K562 (cell line): ENCODE measurements at regions not wholly inside any gene's neighbourhood (a gene's known extent, or its start where the extent isn't known, plus 50 kb on each side); places are given as distances from the start of the nearest gene placed in this dataset.

ENCODE experiments used
- ATAC-seq: fragments of 200-7000 bp; cut with Tn5 transposase; 3 replicates; pipeline ENCODE4 v1.9.1; 2020; ENCODE audit warnings: moderate library complexity
- BruUV-seq: library from RNA; stranded (reverse); fragments of 400-500 nt; replicated peaks from 2 replicates; lab custom pipeline; 2021; lab: Mats Ljungman, UMichigan
- CTCF ChIA-PET: fragments of 300-600 bp; formaldehyde crosslinking; extraction: SDS; loops from one replicate; lab custom pipeline; 2021; ENCODE audit warnings: low intra/inter-chr PET ratio; lab: Yijun Ruan, JAX
- POLR2A ChIA-PET: fragments of 300-600, 350-650 bp; sonication (Branson Sonifier 250); formaldehyde crosslinking; extraction: SDS; loops from one replicate; lab custom pipeline; 2021; ENCODE audit warnings: antibody characterized with exemption, inconsistent platforms; lab: Yijun Ruan, JAX
- DNase-seq, 4 experiments: peaks; one replicate each; pipeline versions ENCODE4 v3.0.0 to v3.0.0-alpha.2; 2011 to 2018; ENCODE audit warnings: low spot score in 3 of 4, mixed read lengths in 3 of 4; ENCODE audit errors: extremely low read depth in 1 of 4
- FAIRE-seq: peaks from 2 replicates; lab custom pipeline; 2011; peaks lifted over from hg19 to GRCh38; lab: Jason Lieb, UNC
- H2AFZ ChIP-seq: 2 replicates; pipeline ENCODE4 v1.6.0; 2011; ENCODE audit warnings: low read depth, low read length, control low read depth, inconsistent platforms
- H3K27ac ChIP-seq: fragments of 200-600 bp; 3 replicates; pipeline ENCODE4 v1.8.0; 2011; ENCODE audit warnings: low read depth, mild to moderate bottlenecking, control low read depth, inconsistent platforms, low read length, moderate library complexity, mixed read lengths; ENCODE audit errors: extremely low read depth
- H3K27me3 ChIP-seq, 2 experiments: fragments of 300-600 bp in 1 of 2; 2 replicates in 1 of 2; 3 replicates in 1 of 2; pipeline versions ENCODE4 v1.6.0 to v1.8.0; 2011; ENCODE audit warnings: inconsistent platforms in 2 of 2, low read length in 2 of 2, mild to moderate bottlenecking in 1 of 2, mixed read lengths in 1 of 2, moderate library complexity in 1 of 2; ENCODE audit not compliant: control insufficient read depth in 2 of 2, insufficient read depth in 2 of 2
- H3K36me3 ChIP-seq: fragments of 300-600 bp; 3 replicates; pipeline ENCODE4 v1.8.0; 2011; ENCODE audit warnings: mild to moderate bottlenecking, low read length, inconsistent platforms; ENCODE audit not compliant: control insufficient read depth, insufficient read depth
- H3K4me1 ChIP-seq, 2 experiments: fragments of 200-600 bp in 1 of 2; replicated peaks in 1 of 2; 2 replicates in 1 of 2; 3 replicates in 1 of 2; pipeline versions ENCODE4 v1.5.1 to v1.8.0; 2011; ENCODE audit warnings: inconsistent platforms in 2 of 2, low read length in 2 of 2, mild to moderate bottlenecking in 1 of 2, mixed read lengths in 1 of 2, moderate library complexity in 1 of 2; ENCODE audit not compliant: control insufficient read depth in 2 of 2, insufficient read depth in 2 of 2
- H3K4me2 ChIP-seq: 2 replicates; pipeline ENCODE4 v1.6.1; 2011; ENCODE audit warnings: low read length, control low read depth, inconsistent platforms, mixed read lengths; ENCODE audit not compliant: insufficient read depth
- H3K4me3 ChIP-seq: fragments of 200-600 bp; sonication (generic), shearing (Covaris generic); 2 replicates; pipeline ENCODE4 v1.5.1; 2016; ENCODE audit warnings: control low read depth, inconsistent platforms
- H3K79me2 ChIP-seq: fragments of 200-600 bp; 3 replicates; pipeline ENCODE4 v1.8.0; 2011; ENCODE audit warnings: low read length, inconsistent platforms; ENCODE audit not compliant: control insufficient read depth, insufficient read depth
- H3K9ac ChIP-seq, 2 experiments: 2 replicates each; pipeline versions ENCODE4 v1.6.0 to v1.6.1; 2011; ENCODE audit warnings: low read depth in 2 of 2, low read length in 2 of 2, control low read depth in 1 of 2, inconsistent platforms in 1 of 2, mild to moderate bottlenecking in 1 of 2, mixed read lengths in 1 of 2; ENCODE audit not compliant: insufficient read depth in 1 of 2
- H3K9me1 ChIP-seq: one replicate; pipeline ENCODE4 v1.6.0; 2011; ENCODE audit warnings: inconsistent platforms, mild to moderate bottlenecking, low read length, moderate library complexity; ENCODE audit not compliant: control insufficient read depth, insufficient read depth
- H3K9me3 ChIP-seq: replicated peaks from 2 replicates; pipeline ENCODE4 v1.5.1; 2011; ENCODE audit warnings: low read depth, low read length, inconsistent platforms; ENCODE audit not compliant: control insufficient read depth, insufficient read depth
- H4K20me1 ChIP-seq: replicated peaks from 2 replicates; pipeline ENCODE4 v1.6.1; 2011; ENCODE audit warnings: low read length, inconsistent platforms, mixed read lengths; ENCODE audit not compliant: control insufficient read depth, insufficient read depth
- BCOR ChIP-seq: fragments of 450-650 bp; IDR thresholded peaks from 2 replicates; pipeline ENCODE4 v1.6.1; 2016
- CBX1 ChIP-seq: sonication (generic); IDR thresholded peaks from 2 replicates; pipeline ENCODE4 v1.6.1; 2016; ENCODE audit warnings: antibody characterized with exemption, low read depth, mild to moderate bottlenecking
- CHD2 ChIP-seq: IDR thresholded peaks from 2 replicates; pipeline ENCODE4 v1.6.1; 2011; ENCODE audit warnings: low read depth, low read length
- FUS ChIP-seq: fragments of 200-400 bp; formaldehyde crosslinking; optimal IDR thresholded peaks from 2 replicates; pipeline ENCODE3; 2017; ENCODE audit warnings: low read depth, low read length
- HNRNPK ChIP-seq: fragments of 200-400 bp; formaldehyde crosslinking; IDR thresholded peaks from one replicate; pipeline ENCODE4 v1.6.1; 2018; ENCODE audit warnings: mild to moderate bottlenecking, low read depth, low read length; ENCODE audit not compliant: poor library complexity, severe bottlenecking
- KDM1A ChIP-seq, 2 experiments: fragments of 450-650 bp; IDR thresholded peaks; 2 replicates each; pipeline ENCODE4 v1.6.1; 2016; ENCODE audit warnings: mild to moderate bottlenecking in 2 of 2
- MEIS2 ChIP-seq: fragments of 450-650 bp; IDR thresholded peaks from 2 replicates; pipeline ENCODE4 v1.6.1; 2014; ENCODE audit warnings: mild to moderate bottlenecking; ENCODE audit not compliant: partially characterized antibody
- PCBP1 ChIP-seq: fragments of 200-400 bp; formaldehyde crosslinking; IDR thresholded peaks from 2 replicates; pipeline ENCODE4 v1.6.1; 2018; ENCODE audit warnings: mild to moderate bottlenecking, low read depth, low read length; ENCODE audit not compliant: poor library complexity, severe bottlenecking
- PTTG1 ChIP-seq: fragments of 450-650 bp; IDR thresholded peaks from 2 replicates; pipeline ENCODE4 v1.6.1; 2016; ENCODE audit warnings: low read depth, mild to moderate bottlenecking, missing genetic modification characterization, missing compliant biosample characterization
- RCOR1 ChIP-seq, 2 experiments: IDR thresholded peaks; 2 replicates each; pipeline ENCODE4 v1.6.1; 2012; ENCODE audit warnings: low read depth in 2 of 2, low read length in 2 of 2, borderline replicate concordance in 1 of 2, improper control_type of control experiment in 1 of 2
- SIX5 ChIP-seq, 2 experiments: IDR thresholded peaks; 2 replicates each; pipeline ENCODE4 v1.6.1; 2011; ENCODE audit warnings: low read length in 2 of 2, borderline replicate concordance in 1 of 2, low read depth in 1 of 2, mild to moderate bottlenecking in 1 of 2, moderate library complexity in 1 of 2; ENCODE audit not compliant: insufficient read depth in 1 of 2
- TFAM ChIP-seq: fragments of 250-450 bp; sonication (Bioruptor Pico); conservative IDR thresholded peaks from 2 replicates; pipeline ENCODE4 v1.5.0; 2021; ENCODE audit warnings: mild to moderate bottlenecking, moderate library complexity
- ZBTB8A ChIP-seq: fragments of 450-650 bp; IDR thresholded peaks from 2 replicates; pipeline ENCODE4 v1.6.1; 2018; ENCODE audit warnings: mild to moderate bottlenecking, moderate library complexity; ENCODE audit not compliant: partially characterized antibody
- ZNF12 ChIP-seq: sonication (generic); formaldehyde crosslinking; IDR thresholded peaks from 2 replicates; pipeline ENCODE4 v1.4.0; 2020; ENCODE audit warnings: mild to moderate bottlenecking, missing genetic modification reagents
- ZNF217 ChIP-seq: sonication (generic); formaldehyde crosslinking; IDR thresholded peaks from 2 replicates; pipeline ENCODE4 v1.8.0; 2022; ENCODE audit warnings: mild to moderate bottlenecking, missing genetic modification reagents
- ZNF644 ChIP-seq: fragments of 200-800 bp; sonication (Bioruptor generic); IDR thresholded peaks from 2 replicates; pipeline ENCODE4 v1.6.1; 2016; ENCODE audit warnings: low read depth, missing genetic modification characterization, missing compliant biosample characterization
- WGBS: fragments of 100-300 bp; shearing (Covaris generic); methylation state at CpG from one replicate; pipeline ENCODE4 v1.1.6; 2016; ENCODE audit warnings: low coverage, mixed read lengths; ENCODE audit not compliant: insufficient coverage; ENCODE audit errors: missing lambda C conversion rate; 5-methylcytosine and 5-hydroxymethylcytosine counted together
- in situ Hi-C: fragments of 300-500 bp; cut with MboI; formaldehyde crosslinking; loops from 4 replicates; pipeline ENCODE4 v1.15.0; 2018; ENCODE audit warnings: inconsistent platforms, mixed read lengths
- intact Hi-C: fragments of 100-400 bp; cut with micrococcal nuclease; formaldehyde crosslinking; loops from 2 replicates; pipeline ENCODE4 v1.14.2; 2022
- TF ChIP-seq, protein P1 (sequence below): fragments of 450-650 bp; IDR thresholded peaks from 2 replicates; pipeline ENCODE4 v1.6.1; 2017; ENCODE audit warnings: mild to moderate bottlenecking, moderate library complexity

DNA sequence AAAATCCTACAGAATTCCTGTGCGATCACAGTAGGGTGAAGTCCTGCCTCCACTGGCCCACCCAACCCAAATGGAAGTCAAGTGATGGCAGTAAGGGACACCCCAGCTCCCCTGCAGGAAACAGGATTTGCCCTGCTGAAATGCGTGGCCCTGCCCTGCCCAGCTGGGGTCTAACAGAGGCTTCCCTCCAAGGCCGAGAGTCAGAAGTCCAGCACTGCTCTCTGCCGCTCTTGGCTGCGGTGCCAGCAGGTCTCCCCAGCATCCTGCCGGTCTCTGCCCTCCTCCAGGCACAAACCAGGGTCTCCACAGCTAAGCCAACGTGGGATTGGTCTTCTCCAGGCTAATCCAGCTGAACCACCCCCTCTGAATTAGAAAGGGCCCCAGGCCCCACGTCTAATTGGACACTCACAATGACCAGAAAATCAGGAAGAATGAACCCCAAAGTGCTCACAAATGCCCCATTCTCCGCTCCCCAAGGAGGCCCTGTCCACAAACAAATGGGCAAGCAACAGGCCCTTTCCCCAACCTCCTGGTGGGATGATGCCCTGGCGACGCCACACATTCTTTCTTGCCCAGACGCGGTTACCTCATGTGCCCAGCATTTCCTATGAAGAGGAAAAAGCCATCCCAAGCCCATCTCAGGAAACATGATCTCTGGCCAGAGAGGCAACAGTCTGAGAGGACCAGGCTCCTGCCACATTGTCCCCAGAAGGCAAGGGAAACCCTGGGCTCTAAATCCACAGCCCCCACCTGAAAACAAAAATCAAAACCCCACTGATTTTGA, 117.2 kb downstream of the BANF2 start (continued):
- TF ChIP-seq PTTG1 (tag) (no peak), FUS (no peak)
- TF ChIP-seq, all 486 proteins: peak for 0

- ChIA-PET CTCF (no interaction called here), POLR2A (no interaction called here)
- DNase-seq (no peak), FAIRE-seq (no peak), ATAC-seq (no peak)
- Histone ChIP-seq H3K4me3 (no peak overlapping the region), H3K9me1 (no peaks in the 10 kb centered on the region), H2AFZ (no peak overlapping the region), H3K9ac (no peak overlapping the region), H4K20me1 (no peaks in the 10 kb centered on the region; the same call in 1 of the 2 replicates), H3K27ac (no peak overlapping the region), H3K79me2 (no peaks in the 10 kb centered on the region), H3K36me3 (no peaks in the 10 kb centered on the region), H3K9me3 (no peaks in the 10 kb centered on the region), H3K4me2 (no peak overlapping the region), H3K4me1 (peaks cover 0 to 5% of the 10 kb centered on the region in 2 experiments; a peak in 2 of 5 replicates), H3K27me3 (peaks cover 0 to 21% of the 10 kb centered on the region in 2 experiments; a peak in 2 of 5 replicates)
- in situ Hi-C loops = no loop called here
- intact Hi-C loops = no loop called here
- TF ChIP-seq ZNF12 (CRISPR knock-in tag) (no peak), MEIS2 (no peak), BCOR (no peak), HNRNPK (no peak), PCBP1 (no peak), CBX1 (no peak), ZBTB8A (no peak), RCOR1 (IDR thresholded peaks at IDR 0.05; ENCODE audit: borderline replicate concordance in 1 of 2, low read depth in 2 of 2, low read length in 2 of 2) (no peak), SIX5 (IDR thresholded peaks at IDR 0.05; ENCODE audit: borderline replicate concordance in 1 of 2, insufficient read depth in 1 of 2, low read depth in 1 of 2, low read length in 2 of 2) (no peak), KDM1A (IDR thresholded peaks at IDR 0.05) (no peak), TFAM (CRISPR knock-in tag) (no peak), CHD2 (no peak), ZNF217 (CRISPR knock-in tag) (no peak), ZNF644 (tag) (no peak)
- TF ChIP-seq, protein P1, sequence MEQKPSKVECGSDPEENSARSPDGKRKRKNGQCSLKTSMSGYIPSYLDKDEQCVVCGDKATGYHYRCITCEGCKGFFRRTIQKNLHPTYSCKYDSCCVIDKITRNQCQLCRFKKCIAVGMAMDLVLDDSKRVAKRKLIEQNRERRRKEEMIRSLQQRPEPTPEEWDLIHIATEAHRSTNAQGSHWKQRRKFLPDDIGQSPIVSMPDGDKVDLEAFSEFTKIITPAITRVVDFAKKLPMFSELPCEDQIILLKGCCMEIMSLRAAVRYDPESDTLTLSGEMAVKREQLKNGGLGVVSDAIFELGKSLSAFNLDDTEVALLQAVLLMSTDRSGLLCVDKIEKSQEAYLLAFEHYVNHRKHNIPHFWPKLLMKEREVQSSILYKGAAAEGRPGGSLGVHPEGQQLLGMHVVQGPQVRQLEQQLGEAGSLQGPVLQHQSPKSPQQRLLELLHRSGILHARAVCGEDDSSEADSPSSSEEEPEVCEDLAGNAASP = no peak
- 9% methylated on average over 4 of the region's 4 CpGs for WGBS
- BruUV-seq = no TSS peak
These were observed 111.8 kb downstream of the BANF2 start for GRCh38 chr20:17811628-17811965.
